Activated CD8-positive, alpha-beta T cell treated with anti-CD3 and anti-CD28 coated beads for 36 hours (primary cell): ENCODE measurements at regions not wholly inside any gene's neighbourhood (a gene's known extent, or its start where the extent isn't known, plus 50 kb on each side); places are given as distances from the start of the nearest gene placed in this dataset.

Experiments
- ATAC-seq: fragments of 200-7000 bp; cut with Tn5 transposase; one replicate; pipeline ENCODE4 v1.10.0; 2021; ENCODE audit warnings: mild to moderate bottlenecking, moderate library complexity
- CTCF ChIA-PET: fragments of 350-600 bp; sonication (Branson Sonifier 250); formaldehyde crosslinking; loops from one replicate; lab custom pipeline; 2021; ENCODE audit warnings: antibody characterized with exemption; lab: Charles Lee
- POLR2A ChIA-PET: fragments of 350-600 bp; sonication (Branson Sonifier 250); formaldehyde crosslinking; loops from one replicate; lab custom pipeline; 2021; ENCODE audit warnings: antibody characterized with exemption; lab: Charles Lee
- DNase-seq: peaks from one replicate; pipeline ENCODE4 v3.0.0-alpha.2; 2020
- H3K27ac Mint-ChIP-seq: one replicate; pipeline ENCODE4 v1.8.0; 2021; ENCODE audit warnings: mild to moderate bottlenecking, mixed read lengths
- H3K27me3 Mint-ChIP-seq: one replicate; pipeline ENCODE4 v1.8.0; 2021; ENCODE audit warnings: mixed read lengths
- H3K36me3 Mint-ChIP-seq: one replicate; pipeline ENCODE4 v1.8.0; 2021; ENCODE audit warnings: low read depth, mixed read lengths
- H3K4me1 Mint-ChIP-seq: one replicate; pipeline ENCODE4 v1.8.0; 2021; ENCODE audit warnings: low read depth, mixed read lengths
- H3K4me3 Mint-ChIP-seq: one replicate; pipeline ENCODE4 v1.8.0; 2021; ENCODE audit warnings: mild to moderate bottlenecking, moderate library complexity, mixed read lengths
- H3K9me3 Mint-ChIP-seq: one replicate; pipeline ENCODE4 v1.8.0; 2021; ENCODE audit warnings: mixed read lengths
- CTCF ChIP-seq: fragments of 200-600 bp; IDR thresholded peaks from one replicate; pipeline ENCODE4 v1.8.0; 2022; ENCODE audit warnings: antibody characterized with exemption, mild to moderate bottlenecking
- intact Hi-C: fragments of 100-400 bp; cut with micrococcal nuclease; formaldehyde crosslinking; loops from one replicate; pipeline ENCODE4 v1.10.0; 2022

- POLR2A ChIA-PET = no interaction called here
- no peak for ATAC-seq
- intact Hi-C loops = no loop called here
- Mint-ChIP-seq H3K4me1 (peaks cover 9% of the 10 kb centered on the region), H3K36me3 (no peaks in the 10 kb centered on the region), H3K27me3 (no peaks in the 10 kb centered on the region), H3K9me3 (peaks cover 9% of the 10 kb centered on the region), H3K27ac (no peak overlapping the region), H3K4me3 (no peak overlapping the region)
- TF ChIP-seq CTCF = no peak
- CTCF ChIA-PET = no interaction called here
- DNase-seq = no peak
Observed at GRCh38 chr7:388961-389701, 99.2 kb downstream of the FOXL3 start.

DNA sequence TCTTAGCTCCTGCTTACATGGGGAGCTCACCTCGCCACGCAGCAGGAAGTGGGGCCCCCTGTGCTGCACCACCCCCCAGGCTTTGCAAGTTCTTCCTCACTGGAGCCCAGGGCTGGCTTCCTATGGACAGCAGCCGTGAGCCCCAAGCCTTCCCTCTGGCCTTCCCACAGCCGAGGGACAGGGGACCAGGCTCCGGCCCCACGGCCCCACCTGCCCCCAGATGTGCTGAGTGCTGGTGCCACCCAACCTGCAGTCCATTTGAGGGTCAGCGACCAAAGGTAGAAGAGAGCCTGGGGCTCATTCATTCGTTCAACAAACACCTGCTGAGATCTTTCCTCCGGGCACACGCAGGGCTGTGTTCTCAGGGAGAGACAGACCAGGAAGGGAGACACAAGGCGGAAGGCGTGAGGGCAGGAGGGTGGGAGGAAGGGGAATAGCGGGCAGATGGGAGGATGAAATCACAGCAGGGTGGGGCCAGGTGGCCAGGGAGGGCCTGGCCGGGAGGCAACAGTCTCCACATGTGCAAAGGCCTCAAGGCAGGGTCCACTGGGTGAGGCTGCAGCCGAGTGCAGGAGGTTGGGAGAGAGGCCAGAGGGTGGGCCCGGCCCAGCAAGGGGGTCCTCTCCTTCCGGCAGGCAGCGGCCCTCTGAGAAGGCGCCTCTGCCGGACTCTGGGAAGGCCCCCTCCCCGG lies 100.1 kb downstream of the FOXL3 start:
- ATAC-seq (no peak), DNase-seq (no peak)
- no peak for TF ChIP-seq CTCF
- H3K27me3 Mint-ChIP-seq = no peaks in the 10 kb centered on the region
- H3K36me3 Mint-ChIP-seq = no peaks in the 10 kb centered on the region
- POLR2A ChIA-PET = no interaction called here
- peaks cover 6% of the 10 kb centered on the region for H3K9me3 Mint-ChIP-seq
- no peak overlapping the region for H3K27ac Mint-ChIP-seq
- CTCF ChIA-PET = no interaction called here
- peaks cover 9% of the 10 kb centered on the region for H3K4me1 Mint-ChIP-seq
- H3K4me3 Mint-ChIP-seq = no peak overlapping the region
- intact Hi-C loops = no loop called here

DNA sequence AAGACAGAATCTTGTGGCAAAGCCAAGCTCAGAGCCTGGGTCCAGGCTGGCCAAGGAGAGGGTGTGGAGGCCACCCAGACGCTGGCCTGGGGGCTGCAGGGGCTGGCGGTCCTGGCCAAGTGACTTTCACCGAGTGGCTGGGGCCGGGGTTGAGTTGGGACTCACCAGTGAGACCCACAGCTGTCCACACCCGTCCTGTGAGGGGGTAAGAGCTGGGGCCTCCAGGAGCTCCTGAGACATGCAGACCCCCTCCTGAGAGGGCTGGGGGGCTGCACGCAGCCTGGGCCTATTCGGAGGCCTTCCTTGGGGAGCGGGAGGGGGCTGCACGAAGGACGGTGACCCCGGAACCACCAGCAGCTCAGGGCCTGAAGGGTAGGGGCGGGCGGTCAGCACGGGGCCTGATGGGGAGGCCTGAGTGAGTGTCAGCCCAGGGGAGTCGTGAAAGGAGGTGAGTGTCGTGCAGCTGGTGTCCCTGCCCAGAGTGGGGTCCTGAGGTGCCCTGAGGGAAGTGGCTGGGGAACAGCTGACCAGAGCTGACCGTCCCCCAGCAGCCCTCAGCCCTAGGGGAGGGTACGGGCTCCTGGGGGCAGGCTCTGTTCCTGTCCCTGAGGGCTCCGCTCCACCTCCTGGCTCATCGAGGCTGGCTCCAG lies 100.9 kb downstream of the FOXL3 start:
- H3K27ac Mint-ChIP-seq = no peak overlapping the region
- intact Hi-C loops = no loop called here
- ChIA-PET CTCF (no interaction called here), POLR2A (no interaction called here)
- no peak for TF ChIP-seq CTCF
- H3K4me3 Mint-ChIP-seq = no peak overlapping the region
- H3K36me3 Mint-ChIP-seq = peaks cover 2% of the 10 kb centered on the region
- no peaks in the 10 kb centered on the region for H3K27me3 Mint-ChIP-seq
- peaks cover 9% of the 10 kb centered on the region for H3K4me1 Mint-ChIP-seq
- ATAC-seq = no peak
- DNase-seq = no peak
- H3K9me3 Mint-ChIP-seq = peaks cover 13% of the 10 kb centered on the region

DNA sequence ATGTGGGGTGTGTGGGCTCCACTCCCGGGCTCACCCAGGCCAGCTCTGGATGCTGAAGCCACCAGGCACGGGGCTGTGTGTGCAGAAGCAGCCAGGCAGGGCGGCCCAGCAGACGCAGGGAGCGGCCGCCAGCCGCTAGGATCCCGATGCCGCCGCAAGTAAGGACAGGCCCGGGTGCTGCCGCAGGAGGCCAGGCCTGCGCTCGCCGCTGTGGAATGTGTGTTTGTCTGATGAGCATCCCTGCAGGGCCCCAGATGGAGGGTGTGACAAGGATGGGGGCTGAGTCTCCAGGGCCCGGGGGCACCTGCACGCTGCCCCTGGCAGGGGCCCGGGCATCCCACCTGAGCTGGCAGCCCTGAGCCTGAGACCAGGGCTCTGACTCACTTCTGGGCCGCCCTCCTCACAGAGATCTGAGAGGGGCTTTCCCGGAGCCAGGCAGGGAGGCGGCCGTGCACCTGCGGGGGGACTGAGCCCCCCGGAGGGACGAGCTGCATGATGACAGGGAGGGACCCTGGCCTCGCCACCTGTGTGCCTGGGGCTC lies 101.5 kb downstream of the FOXL3 start:
- Mint-ChIP-seq H3K4me3 (no peak overlapping the region), H3K36me3 (peaks cover 2% of the 10 kb centered on the region), H3K27ac (no peak overlapping the region), H3K9me3 (peaks cover 19% of the 10 kb centered on the region), H3K27me3 (no peaks in the 10 kb centered on the region), H3K4me1 (peaks cover 9% of the 10 kb centered on the region)
- intact Hi-C loops = no loop called here
- TF ChIP-seq CTCF = no peak
- ATAC-seq = no peak
- no peak for DNase-seq
- CTCF ChIA-PET = no interaction called here
- POLR2A ChIA-PET = no interaction called here
